Vagina (tissue), 2 donors: ENCODE measurements at regions not wholly inside any gene's neighbourhood (a gene's known extent, or its start where the extent isn't known, plus 50 kb on each side); places are given as distances from the start of the nearest gene placed in this dataset.
"Not testable (repeated sequence)": the region's sequence is repeated elsewhere in the genome, so short reads cannot be mapped to it uniquely, and the experiment has no call there.

ENCODE experiments used
- DNase-seq, 2 donors: peaks; one replicate each; pipeline ENCODE4 v3.0.0-alpha.2; 2017; ENCODE audit errors: extremely low spot score in 2 of 2
- H3K27ac ChIP-seq: fragments of 200-600 bp; sonication (generic); one replicate; pipeline ENCODE4 v1.5.1; 2019
- H3K27me3 ChIP-seq: fragments of 200-600 bp; sonication (generic); one replicate; pipeline ENCODE4 v1.5.1; 2019
- H3K36me3 ChIP-seq, 2 donors: fragments of 200-600 bp; sonication (generic); one replicate each; pipeline ENCODE4 v1.5.1; 2017 to 2019
- H3K4me1 ChIP-seq: fragments of 200-600 bp; sonication (generic); one replicate; pipeline ENCODE4 v1.5.1; 2019
- H3K4me3 ChIP-seq, 2 donors: fragments of 200-600 bp; sonication (generic); 1 replicate in 1 of 2; 2 replicates in 1 of 2; pipeline ENCODE4 v1.5.1; 2016 to 2019
- H3K9me3 ChIP-seq: fragments of 200-600 bp; sonication (generic); one replicate; pipeline ENCODE4 v1.5.1; 2019
- CTCF ChIP-seq, 3 experiments: fragments of 450-650 bp in 2 of 3; fragments of 200-600 bp in 1 of 3; sonication (generic) in 1 of 3; IDR thresholded peaks; one replicate each; pipeline ENCODE4 v1.5.1; 2017 to 2019; ENCODE audit warnings: antibody characterized with exemption in 3 of 3, mild to moderate bottlenecking in 2 of 3, moderate library complexity in 2 of 3
- POLR2A ChIP-seq, 2 donors: fragments of 450-650 bp; IDR thresholded peaks; one replicate each; pipeline ENCODE4 v1.6.1; 2017; ENCODE audit warnings: antibody characterized with exemption in 2 of 2, mild to moderate bottlenecking in 2 of 2, moderate library complexity in 2 of 2
- POLR2AphosphoS5 ChIP-seq, 2 donors: sonication (generic); formaldehyde crosslinking; IDR thresholded peaks; one replicate each; pipeline ENCODE4 v1.9.0; 2017; ENCODE audit warnings: antibody characterized with exemption in 2 of 2, mild to moderate bottlenecking in 2 of 2, low read depth in 1 of 2; ENCODE audit not compliant: insufficient read depth in 1 of 2
- intact Hi-C: fragments of 100-400 bp; cut with DNase I; formaldehyde crosslinking; loops from one replicate; pipeline ENCODE4 v1.15.1; 2023

DNA sequence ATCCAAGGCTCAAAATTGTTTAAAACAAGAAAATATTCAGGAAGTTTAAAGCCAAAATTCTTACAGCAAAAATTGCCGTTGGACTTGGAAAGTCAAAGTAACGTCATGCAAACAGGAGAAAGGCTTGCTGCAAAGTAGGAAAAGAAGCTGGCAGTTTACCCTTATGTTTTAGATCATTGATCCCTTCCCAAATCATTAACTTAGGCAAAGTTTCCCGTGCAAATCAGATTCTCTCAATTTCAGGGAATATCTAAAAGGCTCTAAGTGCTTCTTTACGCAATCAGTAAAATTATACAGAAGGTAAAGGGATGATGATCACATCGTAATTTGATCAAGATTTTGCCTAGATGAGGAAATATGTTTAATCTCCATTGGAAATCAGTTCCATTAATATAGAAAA lies 197.5 kb downstream of the ALDH8A1 start:
- Histone ChIP-seq H3K9me3 (no peaks in the 10 kb centered on the region), H3K27me3 (no peaks in the 10 kb centered on the region), H3K4me3 (no peak overlapping the region), H3K27ac (no peak overlapping the region), H3K4me1 (no peaks in the 10 kb centered on the region), H3K36me3 (no peaks in the 10 kb centered on the region)
- DNase-seq = no peak
- intact Hi-C loops = no loop called here
- TF ChIP-seq POLR2A (IDR thresholded peaks at IDR 0.05) (no peak), POLR2AphosphoS5 (IDR thresholded peaks at IDR 0.05; ENCODE audit: insufficient read depth in 1 of 2, low read depth in 1 of 2) (no peak), CTCF (IDR thresholded peaks at IDR 0.05) (no peak)

DNA sequence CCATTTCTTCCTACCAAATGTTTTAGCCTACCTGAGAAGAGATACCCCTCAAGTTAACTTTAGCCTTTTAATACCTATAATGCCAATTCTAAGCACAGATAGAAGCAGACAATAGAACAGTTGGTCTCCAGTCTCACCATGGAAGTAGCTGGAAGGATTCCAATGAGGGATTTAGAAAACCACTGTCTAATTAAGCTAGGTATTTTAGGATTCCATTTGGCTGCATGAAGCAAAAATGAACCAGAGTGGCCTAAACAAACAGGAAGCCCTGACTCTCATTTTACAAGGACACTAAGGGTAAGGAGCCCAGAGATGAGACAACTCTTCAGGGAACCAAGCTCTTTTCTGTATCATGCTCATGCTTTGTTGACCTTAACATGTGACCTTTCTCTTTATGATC lies 199.2 kb downstream of the ALDH8A1 start:
- Histone ChIP-seq H3K36me3 (no peaks in the 10 kb centered on the region), H3K27me3 (no peaks in the 10 kb centered on the region), H3K9me3 (no peaks in the 10 kb centered on the region), H3K27ac (no peak overlapping the region), H3K4me1 (no peaks in the 10 kb centered on the region), H3K4me3 (no peak overlapping the region)
- DNase-seq = no peak
- TF ChIP-seq POLR2AphosphoS5 (IDR thresholded peaks at IDR 0.05; ENCODE audit: insufficient read depth in 1 of 2, low read depth in 1 of 2) = no peak
- intact Hi-C loops = no loop called here

DNA sequence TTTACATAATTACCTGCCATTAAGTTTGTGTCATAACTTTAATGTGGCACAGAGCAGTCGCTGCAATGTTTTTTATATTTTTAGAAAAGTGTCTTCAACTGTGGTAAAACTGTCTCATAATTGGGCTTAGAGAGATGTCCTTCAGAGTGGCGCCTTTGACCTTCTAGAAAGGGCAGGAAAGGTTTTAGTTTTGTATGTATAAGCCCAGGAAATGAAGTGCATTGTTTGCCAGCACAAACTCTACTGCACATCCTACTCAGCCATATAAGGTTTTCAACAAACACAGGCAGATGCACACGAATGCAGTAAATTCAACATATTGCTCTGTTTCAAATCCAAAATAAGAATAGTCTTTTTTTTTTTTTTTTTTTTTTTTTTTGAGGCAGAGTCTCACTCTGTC lies 201.4 kb downstream of the ALDH8A1 start:
- intact Hi-C loops = no loop called here
- Histone ChIP-seq H3K27ac (no peak overlapping the region), H3K27me3 (no peaks in the 10 kb centered on the region), H3K4me3 (no peak overlapping the region), H3K4me1 (no peaks in the 10 kb centered on the region), H3K36me3 (no peaks in the 10 kb centered on the region), H3K9me3 (no peaks in the 10 kb centered on the region)
- no peak for DNase-seq
- no peak for TF ChIP-seq POLR2A (IDR thresholded peaks at IDR 0.05)
- TF ChIP-seq CTCF (IDR thresholded peaks at IDR 0.05) = no peak
- TF ChIP-seq POLR2AphosphoS5 (IDR thresholded peaks at IDR 0.05; ENCODE audit: insufficient read depth in 1 of 2, low read depth in 1 of 2) = no peak

DNA sequence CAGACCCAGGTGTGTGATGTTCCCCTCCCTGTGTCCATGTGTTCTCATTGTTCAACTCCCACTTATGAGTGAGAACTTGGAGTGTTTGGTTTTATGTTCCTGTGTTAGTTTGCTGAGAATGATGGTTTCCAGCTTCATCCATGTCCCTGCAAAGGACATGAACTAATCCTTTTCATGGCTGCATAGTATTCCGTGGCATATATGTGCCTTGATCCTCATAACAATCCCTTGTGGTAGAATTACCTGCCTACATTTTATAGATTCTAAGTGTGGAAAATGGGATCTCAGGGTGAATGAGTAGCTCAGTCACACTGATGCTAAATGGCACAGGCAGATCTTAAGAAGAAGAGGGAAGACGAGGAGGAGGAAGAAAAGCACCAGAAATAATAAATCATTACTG lies 202.7 kb downstream of the ALDH8A1 start:
- H3K36me3 ChIP-seq, H3K27me3 ChIP-seq, intact Hi-C loops, H3K4me1 ChIP-seq, DNase-seq, H3K27ac ChIP-seq, H3K9me3 ChIP-seq, H3K4me3 ChIP-seq: not testable (repeated sequence)

DNA sequence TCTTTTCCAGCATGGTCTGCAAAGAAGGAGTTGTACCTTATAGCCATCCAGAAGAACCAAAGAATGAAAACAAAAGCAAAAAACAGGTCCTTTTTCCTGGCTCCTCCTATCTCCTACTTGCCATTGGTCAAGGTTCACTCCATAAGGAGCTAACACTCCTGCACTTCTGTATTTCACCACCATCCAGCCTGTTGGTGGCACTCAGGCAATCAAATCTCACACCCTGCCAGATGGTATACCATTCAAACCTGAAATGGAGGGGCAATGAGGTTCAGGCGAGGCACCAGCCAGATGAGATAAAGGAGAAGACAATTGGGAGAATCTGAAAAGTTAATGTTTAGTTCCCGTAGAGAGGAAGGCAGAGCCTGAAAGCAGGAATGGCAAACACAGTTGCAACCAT lies 203.8 kb downstream of the ALDH8A1 start:
- intact Hi-C loops = no loop called here
- no peak for TF ChIP-seq POLR2A (IDR thresholded peaks at IDR 0.05)
- no peak for TF ChIP-seq CTCF (IDR thresholded peaks at IDR 0.05)
- no peak for TF ChIP-seq POLR2AphosphoS5 (IDR thresholded peaks at IDR 0.05; ENCODE audit: insufficient read depth in 1 of 2, low read depth in 1 of 2)
- DNase-seq = no peak
- Histone ChIP-seq H3K27ac (no peak overlapping the region), H3K36me3 (no peaks in the 10 kb centered on the region), H3K9me3 (no peaks in the 10 kb centered on the region), H3K4me3 (no peak overlapping the region), H3K4me1 (no peaks in the 10 kb centered on the region), H3K27me3 (no peaks in the 10 kb centered on the region)

DNA sequence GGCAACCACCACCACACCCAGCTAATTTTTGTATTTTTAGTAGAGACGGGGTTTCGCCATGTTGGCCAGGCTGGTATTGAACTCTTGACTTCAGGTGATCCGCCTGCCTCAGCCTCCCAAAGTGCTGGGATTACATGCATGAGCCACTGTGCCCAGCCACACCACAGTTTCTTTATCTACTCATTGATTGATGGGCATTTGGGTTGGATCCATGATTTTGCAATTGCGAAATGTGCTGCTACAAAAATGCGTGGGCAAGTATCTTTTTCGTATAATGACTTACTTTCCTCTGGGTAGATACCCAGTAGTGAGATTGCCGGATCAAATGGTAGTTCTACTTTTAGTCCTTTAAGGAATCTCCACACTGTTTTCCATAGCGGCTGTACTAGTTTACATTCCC lies 204.7 kb downstream of the ALDH8A1 start:
- DNase-seq, H3K9me3 ChIP-seq, H3K27ac ChIP-seq, H3K4me1 ChIP-seq, H3K27me3 ChIP-seq, H3K4me3 ChIP-seq, intact Hi-C loops, H3K36me3 ChIP-seq: not testable (repeated sequence)

- TF ChIP-seq POLR2A (IDR thresholded peaks at IDR 0.05) (no peak), CTCF (IDR thresholded peaks at IDR 0.05) (no peak), POLR2AphosphoS5 (IDR thresholded peaks at IDR 0.05; ENCODE audit: insufficient read depth in 1 of 2, low read depth in 1 of 2) (no peak)
- Histone ChIP-seq H3K4me1 (no peaks in the 10 kb centered on the region), H3K36me3 (no peaks in the 10 kb centered on the region), H3K27me3 (no peaks in the 10 kb centered on the region), H3K4me3 (no peak overlapping the region), H3K27ac (no peak overlapping the region), H3K9me3 (no peaks in the 10 kb centered on the region)
- no peak for DNase-seq
- intact Hi-C loops = no loop called here
Observed at GRCh38 chr6:134744301-134744700, 205.6 kb downstream of the ALDH8A1 start.
